H9 (cell line): ENCODE measurements at regions not wholly inside any gene's neighbourhood (a gene's known extent, or its start where the extent isn't known, plus 50 kb on each side); places are given as distances from the start of the nearest gene placed in this dataset.

Experiments used
- DNase-seq: peaks from one replicate; pipeline ENCODE4 v3.0.0-alpha.2; 2017
- H2AFZ ChIP-seq: one replicate; pipeline ENCODE4 v1.6.1; 2013; ENCODE audit warnings: mild to moderate bottlenecking, low read length, control low read depth, moderate library complexity
- H2AK5ac ChIP-seq: 2 replicates; pipeline ENCODE4 v1.6.1; 2013; ENCODE audit warnings: low read length, control low read depth, mixed read lengths; ENCODE audit not compliant: insufficient read length
- H2BK120ac ChIP-seq: one replicate; pipeline ENCODE4 v1.6.1; 2013; ENCODE audit warnings: low read depth, mild to moderate bottlenecking, low read length, control low read depth, inconsistent platforms; ENCODE audit not compliant: poor library complexity, severe bottlenecking
- H2BK12ac ChIP-seq: 2 replicates; pipeline ENCODE4 v1.6.1; 2013; ENCODE audit warnings: low read length, control low read depth, mixed read lengths, low read depth; ENCODE audit not compliant: insufficient read length
- H2BK15ac ChIP-seq: 2 replicates; pipeline ENCODE4 v1.6.1; 2013; ENCODE audit warnings: low read depth, low read length, control low read depth
- H2BK20ac ChIP-seq: one replicate; pipeline ENCODE4 v1.6.1; 2013; ENCODE audit warnings: low read depth, mild to moderate bottlenecking, low read length, control low read depth, inconsistent platforms; ENCODE audit not compliant: poor library complexity, severe bottlenecking
- H2BK5ac ChIP-seq: 2 replicates; pipeline ENCODE4 v1.6.1; 2013; ENCODE audit warnings: low read length, control low read depth, mixed read lengths; ENCODE audit not compliant: insufficient read length
- H3K14ac ChIP-seq: 2 replicates; pipeline ENCODE4 v1.6.1; 2013; ENCODE audit warnings: low read length, control low read depth; ENCODE audit not compliant: insufficient read depth
- H3K18ac ChIP-seq: 2 replicates; pipeline ENCODE4 v1.6.1; 2013; ENCODE audit warnings: low read depth, mild to moderate bottlenecking, mixed read lengths, low read length, control low read depth; ENCODE audit not compliant: insufficient read length
- H3K23ac ChIP-seq: 2 replicates; pipeline ENCODE4 v1.6.1; 2013; ENCODE audit warnings: low read length, control low read depth, mixed read lengths, low read depth; ENCODE audit not compliant: insufficient read length
- H3K23me2 ChIP-seq: 2 replicates; pipeline ENCODE4 v1.6.1; 2013; ENCODE audit warnings: low read depth, mild to moderate bottlenecking, mixed read lengths, low read length, control low read depth; ENCODE audit not compliant: insufficient read length, poor library complexity, severe bottlenecking
- H3K27ac ChIP-seq: 2 replicates; pipeline ENCODE4 v1.5.1; 2013; ENCODE audit warnings: low read length, control low read depth, mixed read lengths, low read depth; ENCODE audit not compliant: insufficient read length
- H3K27me3 ChIP-seq: 2 replicates; pipeline ENCODE4 v1.6.1; 2013; ENCODE audit warnings: low read length, control low read depth, inconsistent platforms; ENCODE audit not compliant: insufficient read depth
- H3K4ac ChIP-seq: 2 replicates; pipeline ENCODE4 v1.6.1; 2013; ENCODE audit warnings: low read depth, mild to moderate bottlenecking, control low read depth, inconsistent platforms, low read length, moderate library complexity
- H3K4me1 ChIP-seq: 2 replicates; pipeline ENCODE4 v1.6.1; 2013; ENCODE audit warnings: low read length, control low read depth, inconsistent platforms; ENCODE audit not compliant: insufficient read depth
- H3K4me2 ChIP-seq: 2 replicates; pipeline ENCODE4 v1.6.1; 2013; ENCODE audit warnings: low read length, control low read depth, mixed read lengths; ENCODE audit not compliant: insufficient read length, insufficient read depth
- H3K56ac ChIP-seq: 2 replicates; pipeline ENCODE4 v1.6.1; 2013; ENCODE audit warnings: low read depth, mild to moderate bottlenecking, mixed read lengths, low read length, control low read depth; ENCODE audit not compliant: insufficient read length
- H3K79me1 ChIP-seq: 2 replicates; pipeline ENCODE4 v1.6.1; 2013; ENCODE audit warnings: low read depth, mild to moderate bottlenecking, moderate library complexity, low read length, control low read depth, inconsistent platforms; ENCODE audit not compliant: insufficient read depth, poor library complexity, severe bottlenecking
- H3K79me2 ChIP-seq: 2 replicates; pipeline ENCODE4 v1.6.1; 2013; ENCODE audit warnings: low read length, control low read depth, inconsistent platforms; ENCODE audit not compliant: insufficient read depth
- H3K9ac ChIP-seq: 2 replicates; pipeline ENCODE4 v1.6.1; 2013; ENCODE audit warnings: low read length, control low read depth, mixed read lengths; ENCODE audit not compliant: insufficient read length; ENCODE audit errors: extremely low read depth
- H3K9me3 ChIP-seq: one replicate; pipeline ENCODE4 v1.6.1; 2013; ENCODE audit warnings: low read depth, low read length, inconsistent platforms; ENCODE audit not compliant: control insufficient read depth
- H3T11ph ChIP-seq: one replicate; pipeline ENCODE4 v1.6.1; 2013; ENCODE audit warnings: mild to moderate bottlenecking, low read length, control low read depth, inconsistent platforms
- H4K20me1 ChIP-seq: one replicate; pipeline ENCODE4 v1.6.1; 2013; ENCODE audit not compliant: control insufficient read depth, insufficient read length, insufficient read depth
- H4K5ac ChIP-seq: 2 replicates; pipeline ENCODE4 v1.6.1; 2013; ENCODE audit warnings: low read depth, mild to moderate bottlenecking, mixed read lengths, low read length, control low read depth; ENCODE audit not compliant: insufficient read length
- H4K8ac ChIP-seq: replicated peaks from 2 replicates; pipeline ENCODE4 v1.6.1; 2013; ENCODE audit warnings: low read length, control low read depth, mixed read lengths, low read depth; ENCODE audit not compliant: insufficient read length
- H4K91ac ChIP-seq: 2 replicates; pipeline ENCODE4 v1.6.1; 2013; ENCODE audit warnings: low read depth, mild to moderate bottlenecking, moderate library complexity, mixed read lengths, low read length, control low read depth; ENCODE audit not compliant: insufficient read length
- H3K27ac Mint-ChIP-seq, 3 experiments: 2 replicates in 2 of 3; 3 replicates in 1 of 3; pipeline ENCODE4 v1.8.0; 2020 to 2021; ENCODE audit warnings: mixed read lengths in 3 of 3, mild to moderate bottlenecking in 1 of 3, moderate library complexity in 1 of 3
- H3K27me3 Mint-ChIP-seq: 2 replicates; pipeline ENCODE4 v1.8.0; 2021; ENCODE audit warnings: low read depth, mild to moderate bottlenecking, moderate library complexity, mixed read lengths
- H3K36me3 Mint-ChIP-seq, 3 experiments: 2 replicates in 2 of 3; 3 replicates in 1 of 3; pipeline ENCODE4 v1.8.0; 2020 to 2021; ENCODE audit warnings: low read depth in 3 of 3, mixed read lengths in 3 of 3; ENCODE audit not compliant: insufficient read depth in 1 of 3
- H3K4me1 Mint-ChIP-seq, 2 experiments: 2 replicates each; pipeline ENCODE4 v1.8.0; 2020; ENCODE audit warnings: mixed read lengths in 2 of 2
- H3K4me3 Mint-ChIP-seq, 2 experiments: 2 replicates in 1 of 2; 3 replicates in 1 of 2; pipeline ENCODE4 v1.8.0; 2020 to 2021; ENCODE audit warnings: mild to moderate bottlenecking in 2 of 2, mixed read lengths in 2 of 2, moderate library complexity in 1 of 2
- H3K9me3 Mint-ChIP-seq, 2 experiments: 2 replicates in 1 of 2; 3 replicates in 1 of 2; pipeline ENCODE4 v1.8.0; 2020; ENCODE audit warnings: mild to moderate bottlenecking in 2 of 2, mixed read lengths in 2 of 2, moderate library complexity in 1 of 2
- WGBS: extraction: QIAGEN DNeasy Blood & Tissue Kit; methylation state at CpG from one replicate; pipeline ENCODE4 v1.1.7; 2013; ENCODE audit warnings: missing lambda C conversion rate, low lambda C conversion rate, mixed read lengths; ENCODE audit not compliant: insufficient read length; ENCODE audit errors: extremely low coverage; 5-methylcytosine and 5-hydroxymethylcytosine counted together
- TF ChIP-seq, protein P1 (sequence below): fragments of 200-600 bp; sonication (generic); conservative IDR thresholded peaks from 3 replicates; pipeline ENCODE4 v1.8.0; 2021; ENCODE audit warnings: antibody characterized with exemption, mild to moderate bottlenecking

- H3K9ac ChIP-seq: no peak overlapping the region
- H2BK12ac ChIP-seq: no peak overlapping the region
- no peak overlapping the region for H3K4ac ChIP-seq
- no peak overlapping the region for H3K18ac ChIP-seq
- no peak overlapping the region for H2AK5ac ChIP-seq
- no peaks in the 10 kb centered on the region for H3K27me3 Mint-ChIP-seq
- H4K91ac ChIP-seq: no peak overlapping the region
- H3K14ac ChIP-seq: no peak overlapping the region
- H3K23ac ChIP-seq: no peak overlapping the region
- H3K27me3 ChIP-seq: no peaks in the 10 kb centered on the region
- no peak overlapping the region for H3T11ph ChIP-seq
- no peak overlapping the region for H2AFZ ChIP-seq
- no peak overlapping the region for H2BK15ac ChIP-seq
- DNase-seq: no peak
- no peak overlapping the region for H3K4me2 ChIP-seq
- H4K5ac ChIP-seq: no peak overlapping the region
- no peaks in the 10 kb centered on the region; a peak in 1 of 5 replicates for H3K9me3 Mint-ChIP-seq
- 0 out of 7 replicates have a peak overlapping the region, but pooled peaks of 1 of the 3 experiments have one; percentile 44 for H3K27ac Mint-ChIP-seq
- H3K36me3 Mint-ChIP-seq: no peaks in the 10 kb centered on the region
- no peaks in the 10 kb centered on the region for H3K4me1 ChIP-seq
- H2BK5ac ChIP-seq: no peak overlapping the region
- no peaks in the 10 kb centered on the region for H3K79me1 ChIP-seq
- H3K4me1 Mint-ChIP-seq: peaks cover 13 to 19% of the 10 kb centered on the region in 2 experiments
- no peaks in the 10 kb centered on the region for H3K23me2 ChIP-seq
- H3K4me3 Mint-ChIP-seq: no peak overlapping the region
- no peak overlapping the region for H2BK20ac ChIP-seq
- H4K20me1 ChIP-seq: no peaks in the 10 kb centered on the region
- no peak overlapping the region for H4K8ac ChIP-seq
- no peaks in the 10 kb centered on the region for H3K9me3 ChIP-seq
- TF ChIP-seq, protein P1, sequence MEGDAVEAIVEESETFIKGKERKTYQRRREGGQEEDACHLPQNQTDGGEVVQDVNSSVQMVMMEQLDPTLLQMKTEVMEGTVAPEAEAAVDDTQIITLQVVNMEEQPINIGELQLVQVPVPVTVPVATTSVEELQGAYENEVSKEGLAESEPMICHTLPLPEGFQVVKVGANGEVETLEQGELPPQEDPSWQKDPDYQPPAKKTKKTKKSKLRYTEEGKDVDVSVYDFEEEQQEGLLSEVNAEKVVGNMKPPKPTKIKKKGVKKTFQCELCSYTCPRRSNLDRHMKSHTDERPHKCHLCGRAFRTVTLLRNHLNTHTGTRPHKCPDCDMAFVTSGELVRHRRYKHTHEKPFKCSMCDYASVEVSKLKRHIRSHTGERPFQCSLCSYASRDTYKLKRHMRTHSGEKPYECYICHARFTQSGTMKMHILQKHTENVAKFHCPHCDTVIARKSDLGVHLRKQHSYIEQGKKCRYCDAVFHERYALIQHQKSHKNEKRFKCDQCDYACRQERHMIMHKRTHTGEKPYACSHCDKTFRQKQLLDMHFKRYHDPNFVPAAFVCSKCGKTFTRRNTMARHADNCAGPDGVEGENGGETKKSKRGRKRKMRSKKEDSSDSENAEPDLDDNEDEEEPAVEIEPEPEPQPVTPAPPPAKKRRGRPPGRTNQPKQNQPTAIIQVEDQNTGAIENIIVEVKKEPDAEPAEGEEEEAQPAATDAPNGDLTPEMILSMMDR: no peak
- no peaks in the 10 kb centered on the region for H3K79me2 ChIP-seq
- no CpG with 5 or more reads among the region's 2 CpGs for WGBS
- no peak overlapping the region for H2BK120ac ChIP-seq
- no peak overlapping the region for H3K56ac ChIP-seq
- no peak overlapping the region for H3K27ac ChIP-seq
Observed at GRCh38 chr4:149120331-149121022, 678.3 kb upstream of the NR3C2 start.
